Prostate gland (tissue), 2 donors: ENCODE measurements at regions not wholly inside any gene's neighbourhood (a gene's known extent, or its start where the extent isn't known, plus 50 kb on each side); places are given as distances from the start of the nearest gene placed in this dataset.

Experiments
- CTCF ChIP-seq, 4 experiments: fragments of 200-600 bp in 2 of 4; fragments of 450-650 bp in 2 of 4; sonication (generic) in 2 of 4; IDR thresholded peaks; 1 replicate in 3 of 4; 2 replicates in 1 of 4; pipeline ENCODE4 v1.5.1; 2016 to 2019; ENCODE audit warnings: antibody characterized with exemption in 4 of 4, mild to moderate bottlenecking in 2 of 4, moderate library complexity in 2 of 4
- POLR2A ChIP-seq: fragments of 450-650 bp; IDR thresholded peaks from one replicate; pipeline ENCODE4 v1.6.1; 2016; ENCODE audit warnings: antibody characterized with exemption, mild to moderate bottlenecking
- POLR2AphosphoS5 ChIP-seq: sonication (generic); formaldehyde crosslinking; IDR thresholded peaks from one replicate; pipeline ENCODE4 v1.6.1; 2017; ENCODE audit warnings: antibody characterized with exemption

- TF ChIP-seq POLR2A (no peak), POLR2AphosphoS5 (no peak), CTCF (IDR thresholded peaks at IDR 0.05) (no peak)
Measured at GRCh38 chr19:27876489-27876888, 1336.5 kb downstream of the UQCRFS1 start.
